GM10266 (cell line): ENCODE measurements at regions not wholly inside any gene's neighbourhood (a gene's known extent, or its start where the extent isn't known, plus 50 kb on each side); places are given as distances from the start of the nearest gene placed in this dataset.

ENCODE experiments used
- DNase-seq: peaks from one replicate; pipeline ENCODE4 v3.0.0; 2012; ENCODE audit errors: extremely low spot score
- TF ChIP-seq, protein P1 (sequence below): IDR thresholded peaks from 2 replicates; pipeline ENCODE4 v1.5.1; 2012; ENCODE audit warnings: mild to moderate bottlenecking, low read depth; ENCODE audit not compliant: control insufficient read depth, insufficient read depth; ENCODE audit errors: missing control alignments

DNA sequence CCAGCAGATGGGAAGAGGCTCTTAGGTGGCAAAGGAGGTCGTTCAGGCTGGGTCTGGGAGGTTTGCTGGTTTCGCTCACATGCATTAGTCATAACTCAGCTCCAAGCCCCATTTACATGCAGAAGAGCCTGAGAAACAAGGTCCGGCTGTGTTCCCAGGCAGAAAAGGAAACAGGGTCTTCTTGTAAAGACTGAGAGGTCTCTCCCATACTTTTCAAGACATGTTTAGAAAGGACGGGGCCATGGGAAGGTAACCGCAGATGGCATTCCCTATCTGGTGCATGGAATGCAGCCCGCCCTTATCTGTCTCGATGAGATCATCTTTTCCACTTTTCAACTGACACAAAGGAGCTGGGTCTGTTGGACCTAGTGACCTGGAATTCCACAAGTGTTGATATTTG, 389.0 kb upstream of the CDH11 start:
- no peak for DNase-seq

DNA sequence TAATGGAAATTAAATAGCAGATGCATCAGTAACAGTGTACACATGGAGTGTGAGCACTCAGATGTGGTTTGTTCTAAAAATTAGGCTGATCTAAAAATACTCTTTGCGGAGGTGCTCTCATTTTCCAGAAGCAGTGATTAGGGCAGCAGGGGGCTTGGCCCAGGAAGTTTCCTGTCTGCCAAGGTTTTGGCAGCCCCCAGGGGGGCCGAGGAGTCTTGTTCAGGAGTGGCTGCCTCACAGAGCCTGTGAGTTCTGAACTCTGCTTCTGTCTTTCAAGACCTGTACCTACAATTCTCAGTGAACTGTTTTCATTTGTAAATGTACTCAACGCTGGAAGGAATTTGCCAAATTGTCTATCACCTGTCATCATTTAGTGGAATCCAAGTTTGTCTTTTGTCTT, 388.4 kb upstream of the CDH11 start:
- DNase-seq, result no peak
- TF ChIP-seq, protein P1, sequence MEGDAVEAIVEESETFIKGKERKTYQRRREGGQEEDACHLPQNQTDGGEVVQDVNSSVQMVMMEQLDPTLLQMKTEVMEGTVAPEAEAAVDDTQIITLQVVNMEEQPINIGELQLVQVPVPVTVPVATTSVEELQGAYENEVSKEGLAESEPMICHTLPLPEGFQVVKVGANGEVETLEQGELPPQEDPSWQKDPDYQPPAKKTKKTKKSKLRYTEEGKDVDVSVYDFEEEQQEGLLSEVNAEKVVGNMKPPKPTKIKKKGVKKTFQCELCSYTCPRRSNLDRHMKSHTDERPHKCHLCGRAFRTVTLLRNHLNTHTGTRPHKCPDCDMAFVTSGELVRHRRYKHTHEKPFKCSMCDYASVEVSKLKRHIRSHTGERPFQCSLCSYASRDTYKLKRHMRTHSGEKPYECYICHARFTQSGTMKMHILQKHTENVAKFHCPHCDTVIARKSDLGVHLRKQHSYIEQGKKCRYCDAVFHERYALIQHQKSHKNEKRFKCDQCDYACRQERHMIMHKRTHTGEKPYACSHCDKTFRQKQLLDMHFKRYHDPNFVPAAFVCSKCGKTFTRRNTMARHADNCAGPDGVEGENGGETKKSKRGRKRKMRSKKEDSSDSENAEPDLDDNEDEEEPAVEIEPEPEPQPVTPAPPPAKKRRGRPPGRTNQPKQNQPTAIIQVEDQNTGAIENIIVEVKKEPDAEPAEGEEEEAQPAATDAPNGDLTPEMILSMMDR, result no peak

More for the DNA sequence above, 389.0 kb upstream of the CDH11 start:
- TF ChIP-seq, protein P1, result no peak

- TF ChIP-seq, protein P1, result no peak
These were observed 387.3 kb upstream of the CDH11 start for GRCh38 chr16:65509172-65509571.

DNA sequence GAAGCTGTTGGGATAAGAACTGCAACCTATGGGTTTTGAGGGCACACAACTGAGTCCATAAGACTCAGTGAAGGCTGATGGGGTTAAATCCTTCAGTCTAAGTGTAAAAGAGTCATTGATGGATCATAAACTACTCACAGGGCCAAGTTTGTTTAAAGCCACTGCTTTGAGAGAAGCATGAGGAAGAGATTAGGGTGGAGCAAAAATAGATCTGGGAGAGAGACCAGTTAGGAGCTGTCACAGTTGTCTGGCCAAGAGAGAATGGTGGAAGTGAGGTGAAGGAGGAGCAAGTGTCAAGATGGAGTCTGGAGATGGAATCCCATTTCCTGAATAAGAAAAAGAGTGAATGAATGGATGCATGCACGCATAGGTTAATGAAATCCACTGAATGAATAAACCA, 379.1 kb upstream of the CDH11 start:
- TF ChIP-seq, protein P1, result no peak
- DNase-seq, result no peak

More at GRCh38 chr16:65509172-65509571, 387.3 kb upstream of the CDH11 start:
- no peak for DNase-seq

- TF ChIP-seq, protein P1, result no peak
- DNase-seq, result no peak
These were observed 378.1 kb upstream of the CDH11 start for GRCh38 chr16:65500007-65500406.

GRCh38 chr16:65499566-65499965, 377.7 kb upstream of the CDH11 start:
- TF ChIP-seq, protein P1, result no peak
- DNase-seq, result no peak

DNA sequence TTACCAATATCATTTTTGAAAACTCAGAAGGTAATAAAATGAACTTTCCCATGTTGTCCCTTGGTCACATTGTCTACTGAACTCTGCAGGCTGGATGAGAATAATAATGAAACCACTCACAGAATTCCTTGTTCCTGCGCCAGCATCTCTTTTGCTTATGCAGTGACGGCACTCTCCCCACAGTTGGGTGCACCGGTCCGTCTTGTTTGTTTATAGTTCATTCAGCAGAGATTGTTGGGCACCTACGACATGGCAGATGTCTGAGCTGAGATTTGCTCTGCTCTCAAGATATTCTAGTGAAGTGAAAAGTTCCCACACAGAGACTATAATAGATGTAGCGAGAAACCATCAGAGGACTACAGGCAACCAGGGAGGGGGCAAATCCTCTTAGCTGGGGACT, 375.7 kb upstream of the CDH11 start:
- TF ChIP-seq, protein P1, result no peak
- no peak for DNase-seq
